ENCODE measurements at regions not wholly inside any gene's neighbourhood (a gene's known extent, or its start where the extent isn't known, plus 50 kb on each side); places are given as distances from the start of the nearest gene placed in this dataset.

- H3K27ac ChIP-seq = no peak overlapping the region
- no peak overlapping the region for H3K4me3 ChIP-seq
- no peaks in the 10 kb centered on the region for H3K4me1 ChIP-seq (ENCODE audit: insufficient read depth)
- no peaks in the 10 kb centered on the region for H3K9me3 ChIP-seq (ENCODE audit: low read depth)
- H3K36me3 ChIP-seq (ENCODE audit: low read depth) = no peaks in the 10 kb centered on the region
- 4 to 6% methylated on average over 4 of the region's 4 CpGs for WGBS, 2 experiments (ENCODE audit: low coverage in 1 of 2, low lambda C conversion rate in 2 of 2, missing lambda C conversion rate in 2 of 2)
- H2AFZ ChIP-seq = no peak overlapping the region
- DNase-seq = no peak
- no peaks in the 10 kb centered on the region for H3K79me2 ChIP-seq (ENCODE audit: insufficient read depth)
- H3K9ac ChIP-seq = no peak overlapping the region
- H3K9me2 ChIP-seq (ENCODE audit: insufficient read depth) = no peaks in the 10 kb centered on the region; the same call in 1 of the 2 replicates
- H4K20me1 ChIP-seq (ENCODE audit: insufficient read depth) = no peaks in the 10 kb centered on the region
- TF ChIP-seq EZH2 (IDR thresholded peaks at IDR 0.05; ENCODE audit: insufficient read depth, poor library complexity, severe bottlenecking) (no peak), EZH2phosphoT487 (IDR thresholded peaks at IDR 0.05; ENCODE audit: insufficient read depth, low read depth) (no peak)
- in situ Hi-C loops (cut with MboI) = no loop called here
- no peak overlapping the region for H3K4me2 ChIP-seq (ENCODE audit: unreplicated experiment)
- H3K27me3 ChIP-seq (replicated peaks; ENCODE audit: insufficient read depth) = no peaks in the 10 kb centered on the region
- no peaks in the 10 kb centered on the region for H3F3A ChIP-seq (ENCODE audit: insufficient read depth)
Observed at GRCh38 chr2:185185044-185185443, 553.6 kb upstream of the FSIP2 start.

GRCh38 chr2:185187421-185187820 is 551.2 kb upstream of the FSIP2 start:
- in situ Hi-C loops (cut with MboI) = no loop called here
- WGBS, 2 experiments (ENCODE audit: low coverage in 1 of 2, low lambda C conversion rate in 2 of 2, missing lambda C conversion rate in 2 of 2) = 12 to 23% methylated on average over 3 of the region's 3 CpGs
- H3K79me2 ChIP-seq (ENCODE audit: insufficient read depth) = no peaks in the 10 kb centered on the region
- no peak for DNase-seq
- H3K4me1 ChIP-seq (ENCODE audit: insufficient read depth) = no peaks in the 10 kb centered on the region
- no peaks in the 10 kb centered on the region for H4K20me1 ChIP-seq (ENCODE audit: insufficient read depth)
- H3K36me3 ChIP-seq (ENCODE audit: low read depth) = no peaks in the 10 kb centered on the region
- H3K27ac ChIP-seq = no peak overlapping the region
- H3K9ac ChIP-seq = no peak overlapping the region
- TF ChIP-seq EZH2 (IDR thresholded peaks at IDR 0.05; ENCODE audit: insufficient read depth, poor library complexity, severe bottlenecking) (no peak), EZH2phosphoT487 (IDR thresholded peaks at IDR 0.05; ENCODE audit: insufficient read depth, low read depth) (no peak)
- no peaks in the 10 kb centered on the region for H3K27me3 ChIP-seq (replicated peaks; ENCODE audit: insufficient read depth)
- no peaks in the 10 kb centered on the region for H3K9me3 ChIP-seq (ENCODE audit: low read depth)
- H3F3A ChIP-seq (ENCODE audit: insufficient read depth) = no peaks in the 10 kb centered on the region
- H2AFZ ChIP-seq = no peak overlapping the region
- no peak overlapping the region for H3K4me2 ChIP-seq (ENCODE audit: unreplicated experiment)
- no peak overlapping the region for H3K4me3 ChIP-seq
- no peaks in the 10 kb centered on the region; the same call in 1 of the 2 replicates for H3K9me2 ChIP-seq (ENCODE audit: insufficient read depth)

- H3K4me2 ChIP-seq (ENCODE audit: unreplicated experiment) = no peak overlapping the region
- in situ Hi-C loops (cut with MboI) = no loop called here
- no peaks in the 10 kb centered on the region; the same call in 1 of the 2 replicates for H3K9me2 ChIP-seq (ENCODE audit: insufficient read depth)
- no peak overlapping the region for H3K9ac ChIP-seq
- no peaks in the 10 kb centered on the region for H3K27me3 ChIP-seq (replicated peaks; ENCODE audit: insufficient read depth)
- H3K79me2 ChIP-seq (ENCODE audit: insufficient read depth) = no peaks in the 10 kb centered on the region
- DNase-seq = no peak
- no peak overlapping the region for H2AFZ ChIP-seq
- no peak for TF ChIP-seq EZH2 (IDR thresholded peaks at IDR 0.05; ENCODE audit: insufficient read depth, poor library complexity, severe bottlenecking)
- TF ChIP-seq EZH2phosphoT487 (IDR thresholded peaks at IDR 0.05; ENCODE audit: insufficient read depth, low read depth) = no peak
- H3K4me3 ChIP-seq = no peak overlapping the region
- no peaks in the 10 kb centered on the region for H3K4me1 ChIP-seq (ENCODE audit: insufficient read depth)
- H3K36me3 ChIP-seq (ENCODE audit: low read depth) = no peaks in the 10 kb centered on the region
- H3K27ac ChIP-seq = no peak overlapping the region
- H3K9me3 ChIP-seq (ENCODE audit: low read depth) = no peaks in the 10 kb centered on the region
- no peaks in the 10 kb centered on the region for H4K20me1 ChIP-seq (ENCODE audit: insufficient read depth)
- H3F3A ChIP-seq (ENCODE audit: insufficient read depth) = no peaks in the 10 kb centered on the region
Observed at GRCh38 chr2:185188656-185189055, 549.9 kb upstream of the FSIP2 start.

- no peaks in the 10 kb centered on the region for H3K36me3 ChIP-seq (ENCODE audit: low read depth)
- no peak overlapping the region for H2AFZ ChIP-seq
- no peaks in the 10 kb centered on the region for H3K27me3 ChIP-seq (replicated peaks; ENCODE audit: insufficient read depth)
- no peaks in the 10 kb centered on the region for H3K79me2 ChIP-seq (ENCODE audit: insufficient read depth)
- in situ Hi-C loops (cut with MboI) = no loop called here
- no peak overlapping the region for H3K9ac ChIP-seq
- no peak overlapping the region for H3K4me3 ChIP-seq
- DNase-seq = no peak
- no peaks in the 10 kb centered on the region for H4K20me1 ChIP-seq (ENCODE audit: insufficient read depth)
- TF ChIP-seq EZH2 (IDR thresholded peaks at IDR 0.05; ENCODE audit: insufficient read depth, poor library complexity, severe bottlenecking) (no peak), EZH2phosphoT487 (IDR thresholded peaks at IDR 0.05; ENCODE audit: insufficient read depth, low read depth) (no peak)
- no peaks in the 10 kb centered on the region for H3K9me3 ChIP-seq (ENCODE audit: low read depth)
- no peak overlapping the region for H3K27ac ChIP-seq
- no peak overlapping the region for H3K4me2 ChIP-seq (ENCODE audit: unreplicated experiment)
- 0% methylated on average over 1 of the region's 1 CpG for WGBS, 2 experiments (ENCODE audit: low coverage in 1 of 2, low lambda C conversion rate in 2 of 2, missing lambda C conversion rate in 2 of 2)
- H3F3A ChIP-seq (ENCODE audit: insufficient read depth) = no peaks in the 10 kb centered on the region
- no peaks in the 10 kb centered on the region for H3K9me2 ChIP-seq (ENCODE audit: insufficient read depth)
- H3K4me1 ChIP-seq (ENCODE audit: insufficient read depth) = no peaks in the 10 kb centered on the region
Observed at GRCh38 chr2:185201063-185201462, 537.5 kb upstream of the FSIP2 start.

- no peak overlapping the region for H3K27ac ChIP-seq
- H3K79me2 ChIP-seq (ENCODE audit: insufficient read depth) = no peaks in the 10 kb centered on the region
- WGBS, 2 experiments (ENCODE audit: low coverage in 1 of 2, low lambda C conversion rate in 2 of 2, missing lambda C conversion rate in 2 of 2) = 9% methylated on average over 2 of the region's 2 CpGs
- H3K9ac ChIP-seq = no peak overlapping the region
- no peak overlapping the region for H3K4me2 ChIP-seq (ENCODE audit: unreplicated experiment)
- H3K36me3 ChIP-seq (ENCODE audit: low read depth) = no peaks in the 10 kb centered on the region
- H3K9me2 ChIP-seq (ENCODE audit: insufficient read depth) = no peaks in the 10 kb centered on the region
- H3K9me3 ChIP-seq (ENCODE audit: low read depth) = no peaks in the 10 kb centered on the region
- no peak for DNase-seq
- in situ Hi-C loops (cut with MboI) = no loop called here
- H3K27me3 ChIP-seq (replicated peaks; ENCODE audit: insufficient read depth) = no peaks in the 10 kb centered on the region
- no peaks in the 10 kb centered on the region for H3K4me1 ChIP-seq (ENCODE audit: insufficient read depth)
- H2AFZ ChIP-seq = no peak overlapping the region
- TF ChIP-seq EZH2phosphoT487 (IDR thresholded peaks at IDR 0.05; ENCODE audit: insufficient read depth, low read depth) = no peak
- no peak for TF ChIP-seq EZH2 (IDR thresholded peaks at IDR 0.05; ENCODE audit: insufficient read depth, poor library complexity, severe bottlenecking)
- no peaks in the 10 kb centered on the region for H4K20me1 ChIP-seq (ENCODE audit: insufficient read depth)
- no peak overlapping the region for H3K4me3 ChIP-seq
- no peaks in the 10 kb centered on the region for H3F3A ChIP-seq (ENCODE audit: insufficient read depth)
Observed at GRCh38 chr2:185202381-185202780, 536.2 kb upstream of the FSIP2 start.

Data from GM23248 (cell line).